ENCODE measurements at regions not wholly inside any gene's neighbourhood (a gene's known extent, or its start where the extent isn't known, plus 50 kb on each side); places are given as distances from the start of the nearest gene placed in this dataset.

- Histone ChIP-seq H3K27ac (no peak overlapping the region), H3K9me3 (no peaks in the 10 kb centered on the region), H3K4me3 (no peak overlapping the region), H3K27me3 (no peaks in the 10 kb centered on the region), H3K4me1 (no peaks in the 10 kb centered on the region), H3K36me3 (no peaks in the 10 kb centered on the region)
- TF ChIP-seq EP300 (IDR thresholded peaks at IDR 0.05) (no peak), CTCF (IDR thresholded peaks at IDR 0.05) (no peak), POLR2A (IDR thresholded peaks at IDR 0.05) (no peak)
- WGBS, 2 donors, result 68 to 78% methylated on average over 1 of the region's 1 CpG
- no peak for DNase-seq (ENCODE audit: low spot score in 2 of 2)
These were observed 2678.4 kb downstream of the PCDH9 start for GRCh38 chr13:64551755-64552154.

GRCh38 chr13:64546371-64546770 lies 2683.8 kb downstream of the PCDH9 start:
- H3K27ac ChIP-seq, result no peak overlapping the region
- H3K4me3 ChIP-seq, result no peak overlapping the region
- H3K4me1 ChIP-seq, result no peaks in the 10 kb centered on the region
- no peak for DNase-seq (ENCODE audit: low spot score in 2 of 2)
- H3K27me3 ChIP-seq, result no peaks in the 10 kb centered on the region
- H3K36me3 ChIP-seq, result no peaks in the 10 kb centered on the region
- H3K9me3 ChIP-seq, result no peaks in the 10 kb centered on the region
- TF ChIP-seq EP300 (IDR thresholded peaks at IDR 0.05) (no peak), CTCF (IDR thresholded peaks at IDR 0.05) (no peak), POLR2A (IDR thresholded peaks at IDR 0.05) (no peak)
- WGBS, 2 donors, result 85 to 89% methylated on average over 1 of the region's 1 CpG

GRCh38 chr13:64540976-64541375 lies 2689.2 kb downstream of the PCDH9 start:
- no peaks in the 10 kb centered on the region for H3K27me3 ChIP-seq
- TF ChIP-seq POLR2A (IDR thresholded peaks at IDR 0.05) (no peak), EP300 (IDR thresholded peaks at IDR 0.05) (no peak), CTCF (IDR thresholded peaks at IDR 0.05) (no peak)
- H3K4me3 ChIP-seq, result no peak overlapping the region
- DNase-seq (ENCODE audit: low spot score in 2 of 2), result no peak
- no peaks in the 10 kb centered on the region for H3K36me3 ChIP-seq
- no peaks in the 10 kb centered on the region for H3K9me3 ChIP-seq
- no peak overlapping the region for H3K27ac ChIP-seq
- WGBS, 2 donors, result 19 to 24% methylated on average over 2 of the region's 2 CpGs
- H3K4me1 ChIP-seq, result no peaks in the 10 kb centered on the region

- TF ChIP-seq EP300 (IDR thresholded peaks at IDR 0.05) (no peak), CTCF (IDR thresholded peaks at IDR 0.05) (no peak), POLR2A (IDR thresholded peaks at IDR 0.05) (no peak)
- Histone ChIP-seq H3K36me3 (no peaks in the 10 kb centered on the region), H3K4me3 (no peak overlapping the region), H3K27me3 (no peaks in the 10 kb centered on the region), H3K9me3 (no peaks in the 10 kb centered on the region), H3K27ac (no peak overlapping the region), H3K4me1 (no peaks in the 10 kb centered on the region)
- WGBS, 2 donors, result 94 to 96% methylated on average over 2 of the region's 2 CpGs
- no peak for DNase-seq (ENCODE audit: low spot score in 2 of 2)
These were observed 2689.7 kb downstream of the PCDH9 start for GRCh38 chr13:64540468-64540867.

- no peaks in the 10 kb centered on the region for H3K36me3 ChIP-seq
- 93 to 98% methylated on average over 2 of the region's 2 CpGs for WGBS, 2 donors
- H3K9me3 ChIP-seq, result no peaks in the 10 kb centered on the region
These were observed 2691.4 kb downstream of the PCDH9 start for GRCh38 chr13:64538711-64539110.

More at GRCh38 chr13:64538711-64539110, 2691.4 kb downstream of the PCDH9 start:
- Histone ChIP-seq H3K4me1 (no peaks in the 10 kb centered on the region), H3K27ac (no peak overlapping the region), H3K27me3 (no peaks in the 10 kb centered on the region), H3K4me3 (no peak overlapping the region)
- no peak for DNase-seq (ENCODE audit: low spot score in 2 of 2)
- TF ChIP-seq POLR2A (IDR thresholded peaks at IDR 0.05) (no peak), CTCF (IDR thresholded peaks at IDR 0.05) (no peak), EP300 (IDR thresholded peaks at IDR 0.05) (no peak)
